ENCODE measurements at regions not wholly inside any gene's neighbourhood (a gene's known extent, or its start where the extent isn't known, plus 50 kb on each side); places are given as distances from the start of the nearest gene placed in this dataset.
"Not testable (repeated sequence)": the region's sequence is repeated elsewhere in the genome, so short reads cannot be mapped to it uniquely, and the experiment has no call there.

DNA sequence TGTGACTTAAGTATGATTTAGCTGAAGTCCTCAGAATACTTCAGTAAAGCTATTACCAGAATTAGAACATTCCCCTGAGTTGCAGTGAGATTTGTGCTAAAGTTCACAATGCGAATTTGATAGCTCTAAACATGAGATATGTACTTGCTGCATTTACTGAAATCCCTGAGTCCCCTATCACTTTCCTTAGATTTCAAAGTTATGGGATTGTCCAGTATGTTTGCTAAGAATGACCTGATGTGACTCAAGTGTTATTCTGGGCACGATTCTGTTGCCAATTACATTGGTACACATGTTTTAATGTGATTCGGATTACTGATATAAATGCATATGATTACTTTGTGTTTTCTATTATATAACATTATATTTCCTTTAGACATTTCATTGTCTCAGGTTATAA is 91.3 kb upstream of the AMOT start:
- no peaks in the 10 kb centered on the region for H3K27me3 ChIP-seq (ENCODE audit: control insufficient read depth, insufficient read depth, low read length)
- no peak overlapping the region for H3K4me3 ChIP-seq (ENCODE audit: low read depth, low read length)
- CTCF ChIA-PET, result no interaction called here
- TF ChIP-seq, protein P1, sequence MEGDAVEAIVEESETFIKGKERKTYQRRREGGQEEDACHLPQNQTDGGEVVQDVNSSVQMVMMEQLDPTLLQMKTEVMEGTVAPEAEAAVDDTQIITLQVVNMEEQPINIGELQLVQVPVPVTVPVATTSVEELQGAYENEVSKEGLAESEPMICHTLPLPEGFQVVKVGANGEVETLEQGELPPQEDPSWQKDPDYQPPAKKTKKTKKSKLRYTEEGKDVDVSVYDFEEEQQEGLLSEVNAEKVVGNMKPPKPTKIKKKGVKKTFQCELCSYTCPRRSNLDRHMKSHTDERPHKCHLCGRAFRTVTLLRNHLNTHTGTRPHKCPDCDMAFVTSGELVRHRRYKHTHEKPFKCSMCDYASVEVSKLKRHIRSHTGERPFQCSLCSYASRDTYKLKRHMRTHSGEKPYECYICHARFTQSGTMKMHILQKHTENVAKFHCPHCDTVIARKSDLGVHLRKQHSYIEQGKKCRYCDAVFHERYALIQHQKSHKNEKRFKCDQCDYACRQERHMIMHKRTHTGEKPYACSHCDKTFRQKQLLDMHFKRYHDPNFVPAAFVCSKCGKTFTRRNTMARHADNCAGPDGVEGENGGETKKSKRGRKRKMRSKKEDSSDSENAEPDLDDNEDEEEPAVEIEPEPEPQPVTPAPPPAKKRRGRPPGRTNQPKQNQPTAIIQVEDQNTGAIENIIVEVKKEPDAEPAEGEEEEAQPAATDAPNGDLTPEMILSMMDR (IDR thresholded peaks at IDR 0.05; ENCODE audit: insufficient read depth, low read depth, low read length), result no peak
- H3K36me3 ChIP-seq (ENCODE audit: control insufficient read depth, insufficient read depth, low read length), result no peaks in the 10 kb centered on the region
- POLR2A ChIA-PET, result no interaction called here
- no peak for DNase-seq (ENCODE audit: low read depth)

- DNase-seq (ENCODE audit: low read depth), result no peak
- CTCF ChIA-PET, result no interaction called here
- Histone ChIP-seq H3K4me3 (ENCODE audit: low read depth, low read length) (no peak overlapping the region), H3K36me3 (ENCODE audit: control insufficient read depth, insufficient read depth, low read length) (no peaks in the 10 kb centered on the region), H3K27me3 (ENCODE audit: control insufficient read depth, insufficient read depth, low read length) (no peaks in the 10 kb centered on the region)
- TF ChIP-seq, protein P1 (IDR thresholded peaks at IDR 0.05; ENCODE audit: insufficient read depth, low read depth, low read length), result no peak
- POLR2A ChIA-PET, result no interaction called here
Measured at GRCh38 chrX:112931478-112931877, 90.8 kb upstream of the AMOT start.

DNA sequence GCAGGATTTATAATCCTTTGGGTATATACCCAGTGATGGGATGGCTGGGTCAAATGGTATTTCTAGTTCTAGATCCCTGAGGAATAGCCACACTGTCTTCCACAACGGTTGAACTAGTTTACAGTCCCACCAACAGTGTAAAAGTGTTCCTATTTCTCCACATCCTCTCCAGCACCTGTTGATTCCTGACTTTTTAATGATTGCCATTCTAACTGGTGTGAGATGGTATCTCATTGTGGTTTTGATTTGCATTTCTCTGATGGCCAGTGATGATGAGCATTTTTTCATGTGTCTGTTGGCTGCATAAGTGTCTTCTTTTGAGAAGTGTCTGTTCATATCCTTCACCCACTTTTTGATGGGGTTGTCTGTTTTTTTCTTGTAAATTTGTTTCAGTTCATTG is 82.8 kb upstream of the AMOT start:
- DNase-seq (ENCODE audit: low read depth); CTCF ChIA-PET; H3K36me3 ChIP-seq (ENCODE audit: control insufficient read depth, insufficient read depth, low read length); H3K27me3 ChIP-seq (ENCODE audit: control insufficient read depth, insufficient read depth, low read length); POLR2A ChIA-PET; H3K4me3 ChIP-seq (ENCODE audit: low read depth, low read length): not testable (repeated sequence)

GRCh38 chrX:112913807-112914206 is 73.2 kb upstream of the AMOT start:
- no peaks in the 10 kb centered on the region for H3K27me3 ChIP-seq (ENCODE audit: control insufficient read depth, insufficient read depth, low read length)
- CTCF ChIA-PET, result no interaction called here
- DNase-seq (ENCODE audit: low read depth), result no peak
- TF ChIP-seq, protein P1 (IDR thresholded peaks at IDR 0.05; ENCODE audit: insufficient read depth, low read depth, low read length), result no peak
- H3K4me3 ChIP-seq (ENCODE audit: low read depth, low read length), result no peak overlapping the region
- POLR2A ChIA-PET, result no interaction called here
- no peaks in the 10 kb centered on the region for H3K36me3 ChIP-seq (ENCODE audit: control insufficient read depth, insufficient read depth, low read length)

DNA sequence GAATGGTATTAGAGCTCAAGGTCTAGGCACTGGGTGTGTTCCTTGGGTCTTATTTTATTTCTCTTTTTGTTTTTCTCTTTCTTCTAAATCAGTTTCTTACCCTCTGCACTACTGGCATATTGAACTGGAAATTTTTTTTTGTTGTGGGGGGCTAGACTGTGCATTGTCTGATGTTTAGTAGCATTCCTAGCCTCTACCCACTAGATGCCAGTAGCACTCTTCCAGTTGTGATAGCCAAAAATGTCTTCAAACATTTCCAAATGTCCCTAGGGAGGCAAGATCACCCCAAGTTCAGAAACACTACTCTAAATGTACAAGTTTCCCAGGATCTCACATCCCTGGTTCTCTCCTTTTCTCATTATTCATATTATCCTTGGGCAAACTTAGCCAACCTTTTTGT is 69.8 kb upstream of the AMOT start:
- Histone ChIP-seq H3K27me3 (ENCODE audit: control insufficient read depth, insufficient read depth, low read length) (no peaks in the 10 kb centered on the region), H3K4me3 (ENCODE audit: low read depth, low read length) (no peak overlapping the region), H3K36me3 (ENCODE audit: control insufficient read depth, insufficient read depth, low read length) (no peaks in the 10 kb centered on the region)
- no peak for DNase-seq (ENCODE audit: low read depth)
- CTCF ChIA-PET, result no interaction called here
- POLR2A ChIA-PET, result no interaction called here
- TF ChIP-seq, protein P1 (IDR thresholded peaks at IDR 0.05; ENCODE audit: insufficient read depth, low read depth, low read length), result no peak

DNA sequence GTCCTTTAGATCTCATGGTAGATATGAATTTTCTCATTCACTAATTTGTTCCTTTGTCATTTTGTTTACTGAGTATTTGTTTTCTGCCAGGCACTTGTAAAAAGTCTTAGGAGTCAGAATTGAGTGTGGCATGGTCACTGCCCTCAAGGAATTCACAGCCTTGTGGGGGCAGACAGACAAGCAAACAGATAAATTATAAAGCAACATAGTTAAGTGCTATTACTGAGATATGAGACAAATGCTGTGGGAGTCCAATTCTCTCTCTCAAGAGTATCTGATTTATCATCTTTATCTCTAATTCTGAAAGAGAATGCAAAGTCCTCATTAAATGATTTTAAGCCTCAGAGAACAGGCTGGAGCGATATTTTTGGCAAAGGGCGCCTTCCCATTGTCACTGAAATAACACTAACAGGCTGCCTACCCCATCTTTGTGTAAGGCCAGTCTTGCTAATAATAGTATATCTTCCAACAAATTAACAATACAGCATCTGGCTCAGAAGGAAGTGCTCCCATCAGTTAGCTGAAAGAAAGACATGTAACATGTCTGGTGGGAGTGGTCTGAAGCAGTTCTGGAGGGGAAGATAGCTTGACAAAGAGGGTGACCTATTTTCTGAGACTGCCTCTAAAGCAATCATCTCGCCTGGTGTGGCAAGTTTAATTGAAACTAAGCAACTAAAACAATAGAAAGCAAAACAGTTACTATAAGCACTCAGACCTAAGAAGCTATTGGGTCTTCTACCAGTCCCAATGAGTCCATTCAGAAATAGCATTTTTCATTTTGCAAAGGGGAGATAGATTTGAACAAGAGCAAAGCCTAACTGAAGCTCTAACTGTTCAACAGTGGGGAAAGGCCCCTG is 61.5 kb upstream of the AMOT start:
- Histone ChIP-seq H3K27me3 (ENCODE audit: control insufficient read depth, insufficient read depth, low read length) (no peaks in the 10 kb centered on the region), H3K36me3 (ENCODE audit: control insufficient read depth, insufficient read depth, low read length) (no peaks in the 10 kb centered on the region), H3K4me3 (ENCODE audit: low read depth, low read length) (no peak overlapping the region)
- CTCF ChIA-PET, result no interaction called here
- POLR2A ChIA-PET, result no interaction called here
- DNase-seq (ENCODE audit: low read depth), result no peak
- TF ChIP-seq, protein P1 (IDR thresholded peaks at IDR 0.05; ENCODE audit: insufficient read depth, low read depth, low read length), result no peak
